GM21360 (cell line): ENCODE measurements at regions not wholly inside any gene's neighbourhood (a gene's known extent, or its start where the extent isn't known, plus 50 kb on each side); places are given as distances from the start of the nearest gene placed in this dataset.
"Not testable (repeated sequence)": the region's sequence is repeated elsewhere in the genome, so short reads cannot be mapped to it uniquely, and the experiment has no call there.

ENCODE experiments used
- ATAC-seq: cut with Tn5 transposase; IDR thresholded peaks from one replicate; pipeline ENCODE4 v1.9.1; 2021; ENCODE audit warnings: mild to moderate bottlenecking, moderate library complexity; ENCODE audit not compliant: unreplicated experiment

- no peak for ATAC-seq
Observed at GRCh38 chr14:53430870-53431269, 277.7 kb upstream of the DDHD1 start.

DNA sequence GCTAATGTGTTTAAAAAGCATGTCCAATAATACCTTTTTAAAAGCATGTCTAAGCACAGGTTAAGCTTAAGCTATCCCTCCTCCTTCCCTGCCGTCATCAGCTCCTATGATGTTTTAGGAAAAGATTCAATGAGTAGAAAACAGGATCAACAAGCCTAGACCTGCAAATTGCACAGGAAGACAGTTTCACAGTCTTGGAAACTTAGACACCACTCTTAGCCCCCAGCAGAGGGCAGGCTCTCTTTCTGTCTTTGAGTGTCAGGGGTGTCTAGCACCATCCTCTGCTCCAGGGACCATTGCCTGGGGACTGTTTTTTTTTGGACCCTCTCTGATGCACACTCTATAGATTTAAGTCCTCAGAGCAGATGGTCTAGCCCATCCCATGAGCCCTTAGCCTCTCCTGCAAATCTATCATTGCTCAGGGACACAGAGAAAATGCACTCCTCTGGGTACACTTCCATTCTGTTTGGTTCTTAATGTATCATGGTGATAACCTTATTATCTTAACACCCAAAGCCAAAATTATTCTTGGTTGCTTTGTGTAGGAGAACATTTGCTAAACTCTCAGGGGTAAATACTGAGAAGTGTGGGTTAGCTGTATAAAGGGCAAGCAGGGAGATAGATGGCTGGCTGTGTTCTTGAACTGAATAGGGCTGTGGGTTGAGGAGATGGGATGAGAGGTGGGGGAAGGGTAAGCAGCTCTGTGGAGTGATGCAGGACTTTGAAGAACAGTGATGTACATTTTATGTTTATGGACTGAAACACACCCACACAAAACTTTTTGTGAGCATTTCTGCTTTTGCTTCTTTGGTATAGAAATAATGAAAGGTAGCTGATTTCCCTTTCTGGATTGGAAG is 259.9 kb upstream of the DDHD1 start:
- no peak for ATAC-seq

GRCh38 chr14:53411125-53411524 is 258.0 kb upstream of the DDHD1 start:
- no peak for ATAC-seq

DNA sequence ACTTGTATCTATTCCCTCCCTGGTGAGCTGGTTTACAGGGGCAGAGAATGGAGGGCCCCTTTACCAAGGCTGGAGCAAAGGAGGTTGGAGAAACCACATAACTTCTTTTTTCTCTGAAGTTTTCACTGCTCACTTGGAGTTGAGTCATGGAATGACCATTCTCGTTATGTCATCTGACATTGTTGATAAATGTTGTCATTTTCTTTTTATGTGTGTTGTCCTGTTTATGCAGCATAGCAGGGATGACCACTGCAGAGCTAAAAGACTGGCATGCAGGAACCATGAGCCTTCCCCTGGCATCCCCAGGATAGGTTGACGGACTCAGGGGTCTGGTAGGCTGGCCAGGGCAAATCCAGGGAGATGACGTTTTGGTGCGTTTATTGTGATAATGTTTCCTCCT is 256.8 kb upstream of the DDHD1 start:
- no peak for ATAC-seq

- no peak for ATAC-seq
Observed at GRCh38 chr14:53409289-53409688, 256.2 kb upstream of the DDHD1 start.

GRCh38 chr14:53408175-53408879 is 255.2 kb upstream of the DDHD1 start:
- ATAC-seq = no peak

DNA sequence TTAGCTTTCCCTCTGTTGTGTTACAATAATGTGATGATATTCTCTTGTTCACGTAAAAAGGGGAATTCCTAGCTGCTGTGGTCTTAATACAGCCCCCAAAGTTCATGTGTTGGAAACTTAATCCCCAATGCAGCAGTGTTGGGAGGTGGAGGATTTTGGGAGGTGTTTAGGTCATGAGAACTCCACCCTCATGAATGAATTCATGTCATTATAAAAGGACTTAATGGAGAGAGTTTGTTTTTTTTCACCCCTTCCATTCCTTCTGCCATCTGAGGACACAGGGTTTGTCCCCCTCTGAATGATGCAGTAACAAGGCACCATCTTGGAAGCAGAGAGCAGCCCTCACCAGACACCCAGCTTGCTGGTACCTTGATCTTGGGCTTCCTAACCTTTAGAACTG is 253.4 kb upstream of the DDHD1 start:
- no peak for ATAC-seq

- ATAC-seq = no peak
Observed at GRCh38 chr14:53401646-53402045, 248.5 kb upstream of the DDHD1 start.

GRCh38 chr14:53399057-53399456 is 245.9 kb upstream of the DDHD1 start:
- ATAC-seq = no peak

GRCh38 chr14:53398616-53399015 is 245.5 kb upstream of the DDHD1 start:
- no peak for ATAC-seq

- ATAC-seq = not testable (repeated sequence)
Observed at GRCh38 chr14:53395267-53395666, 242.1 kb upstream of the DDHD1 start.

- ATAC-seq = no peak
Observed at GRCh38 chr14:53391631-53392285, 238.6 kb upstream of the DDHD1 start.

DNA sequence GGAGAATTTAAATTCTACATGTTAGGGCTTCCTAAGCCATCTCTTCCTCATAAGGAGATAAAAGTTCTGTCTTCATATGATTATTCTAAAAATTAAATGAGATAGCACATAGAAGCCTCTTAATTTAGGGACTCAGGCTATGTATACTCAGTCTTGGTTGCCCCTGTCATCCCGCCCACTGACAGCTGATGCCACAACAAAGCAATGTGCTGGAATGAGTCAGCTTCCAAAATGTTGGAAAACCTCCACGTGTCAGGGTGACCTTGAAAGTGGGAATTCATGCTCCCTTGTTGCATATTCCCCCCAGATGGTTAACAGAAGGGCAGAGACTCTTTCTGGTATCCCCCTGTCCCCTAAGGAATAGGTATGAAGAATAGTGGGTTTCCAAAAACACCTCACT is 238.0 kb upstream of the DDHD1 start:
- ATAC-seq = no peak

- no peak for ATAC-seq
Observed at GRCh38 chr14:53390008-53390407, 236.9 kb upstream of the DDHD1 start.

- no peak for ATAC-seq
Observed at GRCh38 chr14:53389202-53389601, 236.1 kb upstream of the DDHD1 start.

DNA sequence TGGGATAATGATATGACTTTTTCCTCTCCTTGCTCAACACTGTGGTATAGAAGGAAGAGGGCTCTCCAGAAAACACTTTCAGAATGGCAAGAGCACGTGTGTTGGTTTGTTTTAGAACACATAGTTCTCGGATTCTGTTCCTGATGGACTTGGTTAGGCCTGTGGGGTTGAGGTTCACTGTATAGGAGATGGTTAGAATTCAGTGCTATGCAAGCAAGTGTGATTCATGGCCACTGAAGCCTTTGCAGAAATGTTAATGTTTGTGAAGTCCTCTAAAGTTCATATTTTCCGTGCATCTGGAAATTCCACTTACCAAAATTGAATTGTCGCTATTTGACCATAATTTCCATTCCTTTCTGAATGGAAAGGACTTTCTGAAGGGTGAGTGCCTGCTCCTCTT is 233.2 kb upstream of the DDHD1 start:
- no peak for ATAC-seq

DNA sequence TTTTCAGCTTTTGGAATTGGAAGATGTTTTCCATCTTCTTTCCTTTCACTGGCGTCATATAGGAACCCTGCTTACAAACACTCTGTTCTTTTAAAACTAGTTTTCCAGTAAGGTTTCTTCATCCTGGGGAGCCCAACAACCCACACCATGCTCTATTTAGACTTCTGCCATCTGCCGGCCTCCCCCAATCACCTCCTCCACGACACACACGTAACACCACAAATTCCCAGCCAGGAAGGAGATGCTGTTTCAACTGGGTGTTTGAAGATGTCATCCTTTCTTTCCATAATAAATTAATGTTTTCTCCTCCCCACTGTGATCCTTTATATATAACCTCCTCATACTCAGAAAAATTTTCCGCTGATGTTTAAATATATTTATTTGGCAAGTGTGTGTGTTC is 231.4 kb upstream of the DDHD1 start:
- no peak for ATAC-seq

- ATAC-seq = no peak
Observed at GRCh38 chr14:53384073-53384472, 230.9 kb upstream of the DDHD1 start.

DNA sequence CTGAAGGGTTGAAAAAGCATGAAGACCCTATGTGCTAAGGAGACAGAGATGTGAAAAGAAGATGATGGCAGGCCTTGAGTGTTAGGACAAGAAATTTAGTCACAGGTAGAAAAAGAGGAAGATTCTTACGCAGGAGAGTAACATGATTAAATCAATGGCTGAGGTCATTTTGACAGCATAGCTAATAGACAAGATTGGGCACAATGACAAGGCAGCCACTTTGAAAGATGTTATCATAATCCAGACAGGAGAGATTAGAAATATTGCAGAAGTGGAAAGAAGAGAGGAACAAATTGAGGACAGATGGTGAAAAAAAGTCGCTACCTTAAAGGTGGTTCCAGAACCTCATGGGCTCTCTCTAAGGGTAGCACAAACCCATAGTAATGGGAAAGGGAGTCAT is 228.8 kb upstream of the DDHD1 start:
- ATAC-seq = no peak

DNA sequence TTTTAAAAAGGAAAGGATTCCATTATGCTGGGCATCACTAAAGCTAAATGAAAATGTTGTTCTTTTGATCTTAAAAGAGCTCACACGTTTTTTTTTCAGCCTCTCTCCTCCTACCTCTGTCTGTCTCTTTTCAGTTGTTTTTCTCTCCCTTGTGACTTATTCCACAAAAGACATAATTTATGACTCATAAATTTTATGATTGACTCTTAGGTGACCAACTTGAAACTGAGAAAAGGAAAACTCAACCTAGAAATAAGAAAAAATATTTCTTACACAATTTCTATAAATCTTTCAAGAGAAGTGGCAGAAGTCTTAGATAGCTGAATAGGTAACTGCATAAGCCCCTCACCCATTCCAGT is 227.7 kb upstream of the DDHD1 start:
- no peak for ATAC-seq

- ATAC-seq = no peak
Observed at GRCh38 chr14:53380052-53380866, 227.1 kb upstream of the DDHD1 start.
